GM18511 (cell line): ENCODE measurements at regions not wholly inside any gene's neighbourhood (a gene's known extent, or its start where the extent isn't known, plus 50 kb on each side); places are given as distances from the start of the nearest gene placed in this dataset.

Experiments
- ATAC-seq: cut with Tn5 transposase; IDR thresholded peaks from one replicate; pipeline ENCODE4 v1.9.1; 2021; ENCODE audit warnings: mild to moderate bottlenecking, moderate library complexity; ENCODE audit not compliant: unreplicated experiment

DNA sequence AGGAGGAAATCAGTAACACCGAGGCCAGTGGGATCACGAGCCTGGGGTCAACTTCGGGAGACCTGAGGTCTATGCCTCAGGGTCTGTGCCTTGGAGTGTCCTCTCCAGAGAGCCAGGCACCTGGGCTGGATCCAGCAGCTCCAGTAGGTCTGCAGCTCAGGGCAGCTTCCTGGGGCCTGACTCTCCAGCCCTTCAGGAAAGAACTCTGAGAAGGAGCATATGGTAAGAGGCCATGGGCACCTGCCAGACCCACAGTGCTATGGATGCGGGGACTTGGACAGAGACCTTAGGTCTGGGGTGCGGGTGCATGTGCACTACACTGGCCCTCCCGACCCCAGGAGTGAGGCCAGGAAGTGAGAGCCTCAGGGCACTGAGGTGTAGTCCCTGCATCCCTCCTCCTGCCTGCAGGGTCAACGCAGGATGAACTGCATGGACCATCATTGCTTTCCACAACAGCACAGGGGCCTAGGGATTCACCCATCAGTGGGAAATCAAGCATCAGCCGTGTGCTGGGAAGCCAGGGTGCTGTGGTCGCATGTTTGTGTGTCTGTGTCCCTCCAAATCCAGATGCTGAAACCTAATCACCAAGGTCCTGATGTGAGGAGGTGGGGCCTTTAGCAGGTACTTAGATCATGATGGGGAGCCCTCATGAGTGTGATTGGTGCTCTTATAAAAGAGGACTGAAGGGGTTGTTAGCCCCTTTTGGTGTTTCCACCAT, 210.9 kb upstream of the CST7 start:
- ATAC-seq: no peak

DNA sequence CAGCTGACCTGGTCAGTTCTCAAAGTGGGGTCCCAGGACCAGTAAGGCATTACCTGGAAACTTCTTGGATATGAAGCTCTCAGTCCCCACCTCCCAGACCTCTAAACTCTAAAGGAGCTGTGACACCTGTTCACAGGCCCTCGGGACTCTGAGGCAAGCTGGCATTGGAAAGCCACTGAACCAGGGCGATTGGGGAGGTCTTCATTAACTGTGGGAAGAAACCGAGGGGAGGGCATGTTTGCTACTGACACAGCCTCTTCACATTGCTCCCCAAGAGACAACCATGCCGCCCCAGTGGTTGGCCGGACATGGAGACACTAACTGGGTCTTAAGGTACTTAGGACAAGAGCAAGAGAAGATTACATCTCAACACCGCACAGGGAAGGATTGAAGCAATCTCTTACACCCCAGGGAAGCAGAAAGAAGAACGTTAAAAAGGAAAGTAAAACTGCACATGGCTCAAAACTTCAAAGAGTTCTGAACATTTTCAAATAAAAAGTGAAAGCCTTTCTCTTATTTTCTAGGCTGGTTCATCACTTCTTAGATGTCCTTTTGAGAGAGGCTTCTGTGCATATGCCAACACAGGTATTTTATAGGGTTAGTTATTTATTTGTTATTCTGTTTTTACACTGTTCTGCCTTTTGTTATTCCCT, 210.0 kb upstream of the CST7 start:
- no peak for ATAC-seq

DNA sequence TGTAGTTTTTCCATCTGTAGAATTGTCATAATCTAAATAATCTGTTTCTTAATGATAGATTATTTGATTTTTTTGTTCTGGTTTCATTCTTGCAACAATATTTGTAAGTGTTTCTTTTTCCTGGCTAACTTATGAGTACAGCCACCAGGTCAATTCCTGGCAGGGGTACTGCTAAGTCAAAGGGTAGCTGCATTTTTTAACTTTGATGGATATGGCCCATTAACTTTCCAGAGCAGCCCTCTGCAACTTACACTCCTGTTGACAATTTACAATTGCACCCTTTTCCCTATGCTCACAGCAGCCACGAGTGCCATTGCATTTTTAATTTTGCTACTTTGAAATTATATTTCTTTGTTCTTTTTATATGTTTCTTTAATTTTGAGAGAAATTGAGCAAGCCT, 209.3 kb upstream of the CST7 start:
- ATAC-seq: no peak

DNA sequence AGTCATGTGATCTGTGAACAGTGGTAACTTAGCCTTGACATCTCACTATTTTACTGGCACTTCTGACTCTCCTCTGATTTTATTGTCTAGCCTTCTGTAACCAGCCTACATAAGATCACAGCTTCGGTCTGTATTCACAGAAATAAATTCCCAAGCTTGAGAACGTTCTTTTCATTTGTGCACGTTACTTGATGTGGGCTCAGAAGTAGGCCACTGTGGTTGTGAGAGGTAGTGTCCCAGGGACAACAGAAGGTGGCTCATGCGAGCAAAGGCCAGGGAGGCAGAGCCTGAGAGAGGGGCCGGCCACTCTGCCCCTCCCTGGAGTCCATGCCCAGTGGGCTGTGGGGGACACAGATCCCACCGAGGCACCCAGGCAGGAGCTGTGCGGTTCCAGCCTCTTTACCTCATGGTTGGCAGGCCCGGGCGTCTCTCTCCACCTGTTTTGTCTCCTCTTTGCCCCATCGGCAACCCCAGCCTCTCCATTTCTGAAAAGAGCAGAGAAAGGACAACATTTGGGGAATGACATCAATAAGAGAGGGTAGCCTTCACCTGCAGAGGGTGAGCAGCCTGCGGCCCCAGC, 207.5 kb upstream of the CST7 start:
- no peak for ATAC-seq

DNA sequence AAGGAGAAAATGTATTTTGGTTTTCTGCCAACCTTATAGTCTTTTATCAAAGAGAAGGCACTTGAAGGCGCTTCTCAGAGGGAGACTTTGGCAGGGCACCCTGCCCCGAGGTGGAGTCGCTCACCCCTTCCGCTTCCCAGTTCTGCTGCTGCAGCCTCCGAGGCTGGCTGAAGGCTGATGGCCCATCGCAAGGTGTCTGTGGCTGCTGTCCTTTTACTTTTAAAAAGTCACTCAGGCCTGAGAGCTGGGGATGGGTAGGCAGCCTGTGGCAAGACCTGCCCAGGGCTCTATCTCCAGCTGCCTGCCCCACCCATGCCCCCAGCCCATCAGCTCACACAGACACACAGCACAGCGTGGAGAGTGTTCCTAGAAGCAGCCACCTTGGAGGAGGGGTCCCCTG, 206.6 kb upstream of the CST7 start:
- ATAC-seq: no peak

DNA sequence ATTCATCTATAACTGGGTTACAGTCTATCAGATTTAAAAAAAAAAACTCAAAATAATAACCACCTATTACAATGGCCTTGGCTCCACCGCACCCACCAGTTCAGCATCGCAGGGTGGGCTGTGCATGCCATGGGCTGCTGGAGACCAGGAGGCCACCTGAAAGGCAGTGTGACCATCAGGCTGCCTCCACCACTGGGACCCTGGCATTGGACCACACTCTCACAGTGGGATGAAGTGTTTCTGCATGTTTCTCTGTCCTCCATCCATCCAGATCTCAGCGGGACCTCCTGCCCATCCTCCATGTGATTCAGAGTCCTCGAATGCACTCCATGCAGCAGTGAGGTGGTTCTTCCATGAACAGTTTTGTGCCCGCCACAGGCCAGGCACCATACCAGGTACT, 206.1 kb upstream of the CST7 start:
- ATAC-seq: no peak

DNA sequence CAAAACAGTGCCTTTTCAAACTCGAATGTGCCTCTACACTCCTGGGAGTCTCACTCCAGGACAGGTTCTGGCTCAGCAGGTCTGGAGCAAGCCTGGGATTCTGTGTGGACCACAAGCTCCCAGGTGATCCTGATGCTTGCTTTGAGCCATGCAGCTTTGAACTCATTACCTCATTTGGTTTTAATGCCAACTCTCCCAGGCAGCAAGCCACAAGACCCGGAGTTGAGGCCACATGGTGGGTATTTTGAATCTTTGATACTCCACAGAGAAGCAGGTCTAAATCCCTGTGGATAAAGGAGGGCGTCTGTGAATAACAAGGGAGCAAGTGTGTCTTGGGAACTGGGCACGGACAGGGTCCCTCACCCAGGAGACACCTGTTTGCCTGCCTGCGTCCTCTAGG, 205.4 kb upstream of the CST7 start:
- no peak for ATAC-seq

DNA sequence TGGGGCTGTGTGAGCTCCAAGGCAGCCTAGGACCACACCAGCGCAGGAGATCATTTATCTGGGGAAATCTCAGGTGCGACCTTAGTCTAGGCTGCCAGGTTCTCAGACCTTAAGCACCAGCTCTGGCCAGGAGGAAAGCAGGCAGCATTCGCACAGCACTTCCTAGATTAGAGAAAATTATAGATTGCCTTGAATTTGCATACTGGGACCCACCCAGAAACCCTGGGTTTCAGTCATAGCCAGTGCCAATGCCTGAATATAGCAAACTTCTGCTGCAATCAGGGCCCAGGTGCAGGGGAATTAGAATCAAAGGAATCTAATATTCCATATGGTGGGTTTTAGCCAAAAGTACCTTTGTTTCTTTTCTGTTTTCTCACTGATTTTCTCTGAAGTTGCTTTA, 204.3 kb upstream of the CST7 start:
- no peak for ATAC-seq

DNA sequence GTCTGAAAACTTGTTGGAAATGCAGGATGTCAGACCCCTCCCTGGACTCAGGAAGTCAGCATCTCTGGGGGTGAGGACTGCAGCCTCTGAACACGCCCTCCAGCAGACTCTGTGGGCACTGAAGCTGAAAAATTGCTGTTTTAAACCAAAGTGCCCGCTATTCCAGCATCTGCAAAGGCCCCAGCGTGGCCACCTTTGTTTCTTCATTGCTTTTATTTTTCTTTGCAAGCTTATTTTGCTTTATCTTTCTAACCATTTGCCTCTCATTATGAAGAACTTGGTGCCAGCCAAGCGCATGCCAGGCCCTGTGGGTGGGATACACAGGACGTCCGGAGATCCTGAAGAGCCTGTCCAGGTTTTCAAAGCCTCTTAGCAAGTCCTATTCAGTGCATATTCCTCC, 203.9 kb upstream of the CST7 start:
- no peak for ATAC-seq

DNA sequence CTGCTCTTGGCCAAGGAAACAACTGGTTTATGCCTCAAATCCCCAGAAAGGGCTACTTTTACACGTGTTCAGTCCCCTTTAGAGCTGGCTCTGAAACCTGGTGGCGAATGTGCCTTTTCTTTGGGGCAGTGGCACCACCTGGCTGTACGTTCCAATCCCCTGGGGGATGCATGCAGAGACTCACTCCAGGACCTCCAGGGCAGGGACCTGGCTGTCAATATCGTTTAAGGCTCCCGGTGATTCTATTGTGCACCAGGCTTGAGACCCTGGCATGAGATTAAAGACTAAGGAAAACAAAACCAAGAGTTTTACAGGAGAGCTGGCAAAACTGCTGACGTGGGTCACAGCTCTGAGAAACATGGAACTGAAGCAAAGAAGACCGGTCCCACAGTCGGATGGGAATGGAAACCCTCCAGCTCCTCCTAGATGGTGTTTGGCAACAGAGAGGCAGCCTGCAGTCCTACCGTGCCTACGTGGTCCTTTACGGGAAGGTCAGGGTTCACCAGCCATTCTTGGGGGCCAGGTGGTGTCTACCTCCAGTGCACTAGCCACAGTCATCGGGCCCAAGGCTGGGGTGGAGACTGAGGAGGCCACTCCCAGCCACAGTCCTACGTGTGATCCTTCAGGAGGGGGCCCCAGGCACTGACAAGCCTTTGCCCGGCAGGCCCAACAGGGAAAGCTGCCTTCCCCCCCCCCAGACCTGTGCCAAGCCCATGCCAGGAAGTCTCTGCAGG, 203.3 kb upstream of the CST7 start:
- ATAC-seq: no peak

DNA sequence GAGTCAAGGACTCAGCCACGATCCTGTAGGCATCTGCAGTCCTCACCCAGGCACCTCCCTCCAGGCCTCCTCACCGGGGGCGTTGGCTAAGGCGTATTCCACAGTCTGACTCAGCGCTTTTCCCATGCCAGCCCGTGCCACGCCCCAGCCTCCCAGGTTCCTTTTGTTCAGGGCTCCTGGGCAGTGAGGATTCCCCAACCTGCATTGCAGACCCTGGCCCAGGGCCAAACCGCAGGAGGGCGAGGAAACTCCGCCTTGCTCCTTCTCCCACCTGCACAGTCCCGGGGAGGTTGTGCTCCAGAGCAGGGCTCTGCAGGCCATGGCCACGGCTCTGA, 202.8 kb upstream of the CST7 start:
- no peak for ATAC-seq

DNA sequence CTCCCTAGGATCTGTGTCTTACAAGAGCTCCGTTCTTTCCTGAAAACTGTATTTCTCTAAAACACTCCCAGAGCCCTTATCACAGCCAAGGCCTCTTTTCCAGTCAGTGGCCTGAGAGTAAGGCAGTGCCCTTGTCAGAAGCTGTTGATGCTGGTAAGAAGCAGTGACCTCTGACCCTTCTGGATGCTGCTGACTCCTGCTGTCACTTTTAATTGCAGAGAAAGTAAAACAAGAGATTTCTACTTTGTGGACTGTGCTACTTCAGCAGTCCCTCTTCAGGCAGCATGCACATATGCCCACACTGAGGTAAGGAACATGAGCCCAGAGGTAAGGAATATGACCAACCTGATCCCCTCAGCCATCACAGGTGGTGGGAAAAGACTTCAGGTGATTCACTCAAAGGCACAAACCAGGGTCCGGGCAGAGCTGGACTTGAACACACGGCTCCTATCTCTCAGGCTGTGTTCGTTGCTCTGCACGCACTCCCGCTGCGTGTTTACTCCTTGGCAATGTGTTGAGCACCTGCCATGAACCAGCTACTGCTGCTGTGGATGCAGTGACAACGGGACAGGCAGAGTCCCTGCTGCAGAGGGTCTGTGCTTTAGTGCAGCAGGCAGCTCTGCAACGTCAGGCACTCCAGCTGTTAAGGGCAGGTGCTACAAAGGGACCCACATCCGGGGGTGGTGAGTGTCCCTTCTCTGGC, 201.9 kb upstream of the CST7 start:
- no peak for ATAC-seq

DNA sequence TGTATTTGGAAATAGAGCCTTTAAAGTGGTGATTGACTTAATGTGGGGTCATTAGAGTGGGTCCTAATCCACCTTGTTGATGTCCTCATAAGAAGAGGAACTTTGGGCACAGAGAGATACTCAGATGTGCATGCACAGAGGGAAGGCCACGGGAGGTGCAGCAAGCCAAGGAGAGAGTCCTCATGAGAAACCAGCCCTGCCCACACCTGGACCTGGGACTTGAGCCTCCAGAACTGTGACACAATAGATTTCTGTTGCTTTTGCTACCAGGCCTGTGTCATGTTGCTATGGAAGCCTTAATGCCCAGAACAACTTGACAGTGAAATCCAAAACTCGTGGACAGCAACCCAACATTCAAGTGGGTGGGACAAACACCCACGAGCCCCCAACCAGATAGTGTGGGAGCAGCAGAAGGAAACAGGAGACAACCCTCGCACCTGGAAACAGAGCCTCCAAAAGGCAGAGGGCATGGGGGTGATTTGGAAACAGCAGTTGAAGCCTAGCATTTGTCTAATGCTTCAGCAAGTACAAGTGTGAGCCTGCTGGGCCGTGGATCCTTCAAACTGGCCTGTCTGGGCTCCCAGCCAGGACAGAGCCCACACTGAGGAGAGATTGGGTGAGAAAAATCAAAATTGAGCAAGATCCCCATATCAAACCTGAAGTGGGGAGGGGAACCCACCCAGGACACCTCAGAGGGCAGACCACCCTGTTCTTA, 201.0 kb upstream of the CST7 start:
- ATAC-seq: no peak

DNA sequence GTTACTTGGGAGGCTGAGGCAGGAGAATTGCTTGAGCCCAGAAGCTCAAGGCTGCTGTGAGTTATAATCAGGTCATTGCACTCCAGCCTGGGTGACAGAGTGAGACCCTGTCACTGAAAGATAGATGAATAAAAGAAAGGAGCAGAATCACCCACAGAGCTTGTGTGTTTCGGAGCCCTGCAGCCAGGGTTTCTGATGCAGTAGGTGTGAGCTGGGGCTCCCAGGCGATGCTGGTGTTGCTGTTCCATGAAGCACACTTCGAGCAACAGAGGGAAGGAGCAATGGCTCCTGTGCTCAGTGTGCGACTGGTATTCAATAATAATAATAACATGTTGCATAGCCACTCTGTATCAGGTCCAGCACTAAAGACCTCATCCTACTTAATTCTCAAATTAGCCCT, 197.5 kb upstream of the CST7 start:
- ATAC-seq: no peak

DNA sequence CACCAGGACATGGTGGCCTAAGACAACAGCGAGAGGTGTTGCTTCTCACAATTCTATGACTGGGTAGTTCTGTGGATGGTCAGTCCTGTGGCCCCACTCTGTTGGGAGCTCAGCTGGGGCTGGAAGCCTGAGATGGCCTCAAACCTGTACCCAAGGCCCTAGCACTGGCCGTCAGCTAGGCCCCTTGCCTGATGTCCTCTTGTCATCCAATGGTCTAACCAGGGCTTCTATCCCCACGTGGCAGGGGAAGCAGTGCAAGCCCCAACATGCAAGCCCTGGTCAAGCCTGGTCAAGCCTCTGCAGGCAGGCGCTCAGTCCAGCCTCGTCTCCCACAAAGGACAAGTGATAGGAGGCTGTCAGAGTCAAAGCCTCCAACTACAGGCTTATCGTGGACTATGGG, 196.5 kb upstream of the CST7 start:
- no peak for ATAC-seq

DNA sequence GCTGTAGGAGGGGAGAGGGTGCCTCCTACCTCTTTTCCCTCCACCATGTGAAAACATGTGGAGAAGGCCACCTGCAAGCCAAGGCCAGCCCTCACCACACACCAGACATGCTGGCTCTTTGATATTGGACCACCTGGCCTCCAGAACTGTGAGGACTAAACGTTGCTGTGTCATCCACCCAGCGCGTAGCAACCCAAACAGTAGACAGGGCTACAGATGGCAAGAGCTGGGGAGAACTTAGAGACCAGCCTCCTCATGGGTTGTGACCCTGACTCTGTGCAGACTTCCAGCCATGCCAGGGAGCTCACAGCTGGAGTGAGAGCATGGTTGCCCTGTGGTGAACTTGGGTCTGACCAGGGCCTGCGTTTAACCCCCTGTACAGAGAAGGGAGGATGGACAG, 195.9 kb upstream of the CST7 start:
- no peak for ATAC-seq

DNA sequence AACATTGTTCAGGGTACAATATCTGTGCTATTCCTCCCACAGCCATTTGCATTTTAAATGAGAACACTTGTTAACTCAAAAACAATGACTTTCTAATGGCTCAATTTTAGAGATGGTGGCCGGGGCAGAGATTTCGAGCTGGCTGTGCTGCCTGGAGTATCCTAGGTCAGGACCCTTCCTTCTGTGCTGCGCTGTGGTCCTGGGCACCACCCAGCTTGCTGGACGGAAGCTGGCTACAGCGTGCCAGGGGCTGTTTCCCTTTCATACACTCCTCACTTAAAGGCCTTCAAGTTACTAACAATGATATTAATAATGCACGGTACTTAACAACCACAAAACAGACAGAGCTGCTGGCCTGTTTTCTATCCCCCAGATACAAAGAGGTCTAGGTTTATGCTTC, 194.4 kb upstream of the CST7 start:
- no peak for ATAC-seq

DNA sequence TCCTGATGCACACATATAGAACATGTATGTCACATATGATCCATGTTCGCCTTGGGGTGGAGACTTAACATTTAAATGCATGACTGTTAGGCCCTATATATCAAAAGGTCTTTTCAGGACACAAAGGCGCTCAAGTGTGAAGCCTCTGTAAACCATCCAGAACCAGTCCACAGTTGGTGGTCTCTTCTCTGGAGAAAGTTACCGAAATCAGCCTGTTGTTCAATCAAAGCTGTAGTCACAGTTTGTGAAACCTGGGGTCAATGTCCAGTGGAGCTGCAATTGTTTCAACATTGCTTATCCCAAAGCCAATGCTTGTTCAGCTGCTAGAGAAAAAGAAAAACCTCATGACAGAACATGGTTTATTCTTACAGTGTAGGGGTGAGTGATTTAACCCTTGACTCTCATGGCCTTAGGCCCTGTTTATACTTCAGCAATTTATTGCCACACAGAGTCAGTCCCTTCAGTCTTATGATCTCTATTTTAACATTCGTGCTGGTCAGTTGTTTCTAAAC, 193.6 kb upstream of the CST7 start:
- no peak for ATAC-seq

DNA sequence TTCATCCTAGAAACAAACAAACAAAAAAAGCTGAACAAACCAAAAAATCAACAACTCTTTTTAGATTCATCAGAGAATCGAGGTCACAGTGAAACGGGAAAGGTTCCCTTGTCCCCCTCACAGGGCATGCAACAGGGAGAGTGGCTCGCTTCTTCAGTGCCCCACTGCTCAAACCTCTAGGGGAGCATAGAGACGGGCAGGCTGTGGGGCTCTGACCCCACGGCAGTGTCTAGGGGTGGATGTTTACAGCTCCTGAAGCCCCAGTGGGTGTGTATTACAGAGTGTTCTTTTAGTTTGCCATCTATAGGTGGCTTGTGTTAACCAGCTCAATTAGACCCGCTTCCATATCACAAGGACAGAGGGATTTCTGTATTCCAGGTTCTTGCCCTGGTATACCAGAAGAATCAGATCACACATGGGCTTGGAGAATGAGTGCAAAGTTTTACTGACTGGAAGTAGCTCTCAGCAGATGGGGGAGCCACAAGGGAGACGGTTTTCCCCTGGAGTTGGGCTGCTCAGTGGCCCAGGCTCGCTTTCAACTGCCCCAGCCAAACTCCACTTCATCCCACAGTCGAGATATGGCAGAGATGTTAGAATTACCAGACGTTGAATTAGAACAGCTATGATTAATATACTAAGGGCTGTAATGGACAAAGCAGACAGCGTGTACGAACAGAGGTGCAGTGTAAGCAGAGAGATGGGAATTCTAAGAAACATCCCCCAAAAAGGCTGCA, 192.6 kb upstream of the CST7 start:
- ATAC-seq: no peak
